ENCODE measurements at regions not wholly inside any gene's neighbourhood (a gene's known extent, or its start where the extent isn't known, plus 50 kb on each side); places are given as distances from the start of the nearest gene placed in this dataset.

GRCh38 chr16:82236415-82236814 is 66.4 kb upstream of the MPHOSPH6 start:
- H3K36me3 ChIP-seq = no peaks in the 10 kb centered on the region
- no peak for DNase-seq (ENCODE audit: low read depth in 1 of 2, low spot score in 1 of 2)
- H3K9me3 ChIP-seq (ENCODE audit: low read depth) = no peaks in the 10 kb centered on the region
- H3K4me3 ChIP-seq = no peak overlapping the region
- H3K27me3 ChIP-seq = peaks cover 11% of the 10 kb centered on the region
- H3K4me1 ChIP-seq (ENCODE audit: low read depth) = no peaks in the 10 kb centered on the region
- no peak overlapping the region for H3K27ac ChIP-seq
- no peak for TF ChIP-seq CTCF (IDR thresholded peaks at IDR 0.05; ENCODE audit: low read depth, low read length)

GRCh38 chr16:82232806-82233205 is 62.8 kb upstream of the MPHOSPH6 start:
- Histone ChIP-seq H3K36me3 (no peaks in the 10 kb centered on the region), H3K4me1 (ENCODE audit: low read depth) (no peaks in the 10 kb centered on the region), H3K9me3 (ENCODE audit: low read depth) (no peaks in the 10 kb centered on the region), H3K4me3 (no peak overlapping the region), H3K27me3 (peaks cover 8% of the 10 kb centered on the region), H3K27ac (no peak overlapping the region)
- DNase-seq (ENCODE audit: low read depth in 1 of 2, low spot score in 1 of 2) = no peak
- no peak for TF ChIP-seq CTCF (IDR thresholded peaks at IDR 0.05; ENCODE audit: low read depth, low read length)

GRCh38 chr16:82231008-82231787 is 61.2 kb upstream of the MPHOSPH6 start:
- no peak for TF ChIP-seq CTCF (IDR thresholded peaks at IDR 0.05; ENCODE audit: low read depth, low read length)

GRCh38 chr16:82229800-82230619 is 60.0 kb upstream of the MPHOSPH6 start:
- H3K4me1 ChIP-seq (ENCODE audit: low read depth) = no peaks in the 10 kb centered on the region
- no peak overlapping the region for H3K4me3 ChIP-seq
- no peak overlapping the region for H3K27ac ChIP-seq
- H3K27me3 ChIP-seq = peaks cover 17% of the 10 kb centered on the region
- H3K36me3 ChIP-seq = no peaks in the 10 kb centered on the region
- DNase-seq (ENCODE audit: low read depth in 1 of 2, low spot score in 1 of 2) = peak; percentile 81 to 88
- no peaks in the 10 kb centered on the region for H3K9me3 ChIP-seq (ENCODE audit: low read depth)
- TF ChIP-seq CTCF (IDR thresholded peaks at IDR 0.05; ENCODE audit: low read depth, low read length) = peak; percentile 96

More at GRCh38 chr16:82231008-82231787, 61.2 kb upstream of the MPHOSPH6 start:
- no peaks in the 10 kb centered on the region for H3K4me1 ChIP-seq (ENCODE audit: low read depth)
- no peaks in the 10 kb centered on the region for H3K36me3 ChIP-seq
- DNase-seq (ENCODE audit: low read depth in 1 of 2, low spot score in 1 of 2) = no peak
- H3K27ac ChIP-seq = no peak overlapping the region
- H3K9me3 ChIP-seq (ENCODE audit: low read depth) = no peaks in the 10 kb centered on the region
- H3K27me3 ChIP-seq = peaks cover 15% of the 10 kb centered on the region
- no peak overlapping the region for H3K4me3 ChIP-seq

- Histone ChIP-seq H3K9me3 (ENCODE audit: low read depth) (no peaks in the 10 kb centered on the region), H3K27ac (no peak overlapping the region), H3K4me1 (ENCODE audit: low read depth) (no peaks in the 10 kb centered on the region), H3K27me3 (peaks cover 14% of the 10 kb centered on the region), H3K4me3 (no peak overlapping the region), H3K36me3 (no peaks in the 10 kb centered on the region)
- DNase-seq (ENCODE audit: low read depth in 1 of 2, low spot score in 1 of 2) = no peak
- no peak for TF ChIP-seq CTCF (IDR thresholded peaks at IDR 0.05; ENCODE audit: low read depth, low read length)
Observed at GRCh38 chr16:82226327-82226726, 56.3 kb upstream of the MPHOSPH6 start.
